Fibroblast of villous mesenchyme (primary cell): ENCODE measurements at regions not wholly inside any gene's neighbourhood (a gene's known extent, or its start where the extent isn't known, plus 50 kb on each side); places are given as distances from the start of the nearest gene placed in this dataset.

Source experiments
- DNase-seq: peaks from one replicate; pipeline ENCODE4 v3.0.0-alpha.2; 2010; ENCODE audit warnings: low read depth
- H3K4me3 ChIP-seq: 2 replicates; pipeline ENCODE4 v1.5.1; 2011; ENCODE audit warnings: low read depth, mild to moderate bottlenecking, low read length
- TF ChIP-seq, protein P1 (sequence below): IDR thresholded peaks from 2 replicates; pipeline ENCODE4 v1.5.1; 2012; ENCODE audit warnings: low read depth, mild to moderate bottlenecking, low read length; ENCODE audit not compliant: insufficient read depth

DNA sequence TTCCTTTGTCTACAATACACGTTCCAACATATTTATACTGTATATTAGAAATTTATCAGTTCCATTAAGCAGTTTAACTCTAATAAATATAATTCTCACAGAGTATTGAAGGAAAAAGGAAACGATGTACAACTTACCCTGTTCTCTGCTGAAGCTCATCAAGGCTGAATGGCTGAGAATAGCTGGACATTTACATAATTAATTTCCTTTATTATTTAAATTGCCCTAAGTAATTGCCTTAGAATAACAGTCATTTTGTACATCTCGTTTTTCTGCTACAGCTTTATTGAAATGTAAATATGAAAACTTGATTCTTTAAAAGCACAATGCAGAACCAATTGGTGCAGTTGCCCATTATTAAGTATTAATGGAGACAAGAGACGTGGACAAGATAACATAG, 648.3 kb upstream of the ATXN8OS start:
- TF ChIP-seq, protein P1, sequence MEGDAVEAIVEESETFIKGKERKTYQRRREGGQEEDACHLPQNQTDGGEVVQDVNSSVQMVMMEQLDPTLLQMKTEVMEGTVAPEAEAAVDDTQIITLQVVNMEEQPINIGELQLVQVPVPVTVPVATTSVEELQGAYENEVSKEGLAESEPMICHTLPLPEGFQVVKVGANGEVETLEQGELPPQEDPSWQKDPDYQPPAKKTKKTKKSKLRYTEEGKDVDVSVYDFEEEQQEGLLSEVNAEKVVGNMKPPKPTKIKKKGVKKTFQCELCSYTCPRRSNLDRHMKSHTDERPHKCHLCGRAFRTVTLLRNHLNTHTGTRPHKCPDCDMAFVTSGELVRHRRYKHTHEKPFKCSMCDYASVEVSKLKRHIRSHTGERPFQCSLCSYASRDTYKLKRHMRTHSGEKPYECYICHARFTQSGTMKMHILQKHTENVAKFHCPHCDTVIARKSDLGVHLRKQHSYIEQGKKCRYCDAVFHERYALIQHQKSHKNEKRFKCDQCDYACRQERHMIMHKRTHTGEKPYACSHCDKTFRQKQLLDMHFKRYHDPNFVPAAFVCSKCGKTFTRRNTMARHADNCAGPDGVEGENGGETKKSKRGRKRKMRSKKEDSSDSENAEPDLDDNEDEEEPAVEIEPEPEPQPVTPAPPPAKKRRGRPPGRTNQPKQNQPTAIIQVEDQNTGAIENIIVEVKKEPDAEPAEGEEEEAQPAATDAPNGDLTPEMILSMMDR: no peak
- no peak for DNase-seq
- H3K4me3 ChIP-seq: no peak overlapping the region

DNA sequence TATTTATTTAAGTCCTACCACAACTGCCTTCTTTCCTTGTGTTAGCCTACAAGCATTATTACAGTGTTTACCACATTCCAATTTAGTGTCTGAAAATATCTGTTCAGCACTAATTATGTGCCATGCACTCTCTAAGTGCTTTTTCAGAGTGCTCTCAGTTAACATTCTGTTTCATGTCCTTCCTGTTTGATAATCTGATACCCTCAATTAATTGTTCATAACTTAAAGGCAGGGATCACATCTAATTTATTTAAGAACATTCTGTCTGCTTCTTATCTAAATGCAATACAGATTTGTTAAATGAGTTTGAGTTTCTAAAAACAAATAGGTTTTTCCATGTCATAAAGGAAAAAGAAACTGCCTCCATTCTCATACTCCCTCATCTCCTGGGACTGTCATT, 649.6 kb upstream of the ATXN8OS start:
- H3K4me3 ChIP-seq: no peak overlapping the region
- DNase-seq: no peak
- TF ChIP-seq, protein P1: no peak

DNA sequence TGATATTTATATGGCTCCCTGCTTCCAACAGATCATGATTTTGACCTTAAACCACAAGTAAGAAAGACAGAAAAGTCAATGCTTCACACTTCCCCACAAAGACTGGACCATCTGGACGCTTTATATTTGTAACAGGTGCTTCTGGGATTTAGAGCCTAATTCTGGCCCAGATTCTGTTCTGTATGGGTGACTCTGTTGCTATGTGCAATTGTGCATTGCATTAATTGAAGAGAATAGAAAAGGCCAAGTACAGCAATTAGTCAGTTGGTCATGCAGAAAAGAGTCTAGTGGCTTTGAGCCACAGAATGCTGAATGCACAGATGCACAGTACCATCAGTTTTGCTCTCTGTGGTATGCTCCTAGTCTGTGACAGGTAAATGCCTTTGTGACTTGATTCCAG, 657.4 kb upstream of the ATXN8OS start:
- no peak for DNase-seq
- H3K4me3 ChIP-seq: no peak overlapping the region
- TF ChIP-seq, protein P1: no peak

DNA sequence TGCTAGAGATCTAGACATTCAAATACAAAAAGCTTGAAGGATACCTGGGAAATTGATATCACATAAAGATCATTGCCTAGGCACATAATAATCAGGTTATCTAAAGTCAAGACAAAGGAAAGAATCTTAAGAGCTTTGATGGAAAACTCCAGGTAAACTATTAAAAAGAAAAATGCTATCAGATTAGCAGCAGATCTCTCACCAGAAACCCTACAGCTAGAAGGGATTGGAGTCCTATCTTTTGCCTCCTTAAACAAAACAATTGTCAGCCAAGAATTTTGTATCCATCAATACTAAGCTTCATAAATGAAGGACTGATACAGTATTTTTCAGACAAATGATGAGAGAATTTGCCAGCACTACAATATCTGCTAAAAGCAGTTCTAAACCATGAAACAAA, 682.4 kb upstream of the ATXN8OS start:
- DNase-seq: no peak
- TF ChIP-seq, protein P1: no peak
- no peak overlapping the region for H3K4me3 ChIP-seq

DNA sequence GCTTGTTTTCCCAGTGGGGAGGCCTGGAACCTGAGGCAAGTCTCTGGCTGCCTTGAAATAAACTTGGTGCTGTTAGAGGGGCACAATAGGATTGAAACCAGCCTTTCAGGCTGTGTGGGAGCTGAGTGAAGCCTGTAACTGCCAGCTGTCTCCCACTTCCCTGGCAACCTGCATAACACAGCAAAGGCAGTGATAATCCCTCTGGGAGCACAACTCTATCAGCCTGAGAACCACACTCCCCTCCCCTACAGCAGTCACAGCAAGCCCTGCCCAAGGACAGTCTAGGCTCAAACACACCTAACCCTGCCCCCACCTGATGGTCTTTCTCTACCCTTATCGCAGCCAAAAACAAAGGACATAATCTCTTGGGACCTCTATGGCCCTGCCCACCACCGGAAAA, 683.8 kb upstream of the ATXN8OS start:
- no peak for DNase-seq
- TF ChIP-seq, protein P1: no peak
- H3K4me3 ChIP-seq: no peak overlapping the region

DNA sequence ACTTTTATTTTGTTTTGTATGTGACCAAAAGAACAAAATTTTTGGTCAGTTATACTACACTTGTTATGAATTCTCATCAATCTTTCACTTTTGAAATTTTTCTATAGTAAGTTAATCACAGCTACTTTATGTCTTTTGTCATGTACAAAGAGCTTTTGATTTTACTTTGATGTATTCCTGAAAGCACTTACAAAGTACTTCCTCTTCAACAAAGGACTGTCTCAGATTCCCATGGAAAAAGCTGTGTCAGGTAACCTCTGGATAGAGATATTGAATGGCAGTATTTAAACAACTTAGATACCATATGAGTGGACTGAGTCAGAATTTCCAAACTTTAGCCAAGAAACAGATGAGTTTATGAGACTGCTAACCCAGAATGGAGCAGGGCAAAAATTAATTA, 689.3 kb upstream of the ATXN8OS start:
- no peak overlapping the region for H3K4me3 ChIP-seq
- TF ChIP-seq, protein P1: no peak
- no peak for DNase-seq

DNA sequence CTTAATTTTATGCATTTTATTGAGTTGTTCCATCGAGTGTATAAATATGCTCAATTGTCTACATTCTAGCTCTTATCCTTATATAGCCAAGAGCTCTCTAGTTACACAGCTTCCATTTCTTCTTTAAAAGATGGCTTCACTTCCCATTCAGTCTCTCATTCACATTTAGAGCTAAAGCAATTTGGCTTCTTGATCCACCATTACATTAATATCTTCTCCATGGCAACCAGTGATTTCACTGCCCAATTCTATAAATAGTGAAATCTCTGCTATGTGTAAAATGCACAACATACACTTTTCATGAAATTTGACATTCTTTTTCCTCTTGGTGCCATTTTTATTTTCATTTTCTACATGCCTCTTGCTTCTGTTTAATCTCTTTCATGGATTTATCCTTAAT, 696.9 kb upstream of the ATXN8OS start:
- no peak overlapping the region for H3K4me3 ChIP-seq
- DNase-seq: no peak
- TF ChIP-seq, protein P1: no peak
